HEK293 (cell line): ENCODE measurements at regions not wholly inside any gene's neighbourhood (a gene's known extent, or its start where the extent isn't known, plus 50 kb on each side); places are given as distances from the start of the nearest gene placed in this dataset.

Experiments used
- ZNF510 ChIP-seq: fragments of 450-650 bp; formaldehyde crosslinking; IDR thresholded peaks from 2 replicates; pipeline ENCODE4 v1.5.1; 2018; ENCODE audit warnings: mild to moderate bottlenecking, missing genetic modification characterization, missing biosample characterization; ENCODE audit not compliant: insufficient replicate concordance
- ZNF639 ChIP-seq: fragments of 450-650 bp; formaldehyde crosslinking; IDR thresholded peaks from 2 replicates; pipeline ENCODE4 v1.5.1; 2016; ENCODE audit warnings: missing biosample characterization, missing genetic modification characterization
- TF ChIP-seq, protein P1 (sequence below): fragments of 450-650 bp; formaldehyde crosslinking; optimal IDR thresholded peaks from 2 replicates; pipeline ENCODE3; 2016; ENCODE audit warnings: missing biosample characterization, mild to moderate bottlenecking, missing genetic modification characterization
- TF ChIP-seq, protein P2 (sequence below): fragments of 450-650 bp; formaldehyde crosslinking; IDR thresholded peaks from 2 replicates; pipeline ENCODE4 v1.5.1; 2016; ENCODE audit warnings: missing biosample characterization, missing genetic modification characterization

DNA sequence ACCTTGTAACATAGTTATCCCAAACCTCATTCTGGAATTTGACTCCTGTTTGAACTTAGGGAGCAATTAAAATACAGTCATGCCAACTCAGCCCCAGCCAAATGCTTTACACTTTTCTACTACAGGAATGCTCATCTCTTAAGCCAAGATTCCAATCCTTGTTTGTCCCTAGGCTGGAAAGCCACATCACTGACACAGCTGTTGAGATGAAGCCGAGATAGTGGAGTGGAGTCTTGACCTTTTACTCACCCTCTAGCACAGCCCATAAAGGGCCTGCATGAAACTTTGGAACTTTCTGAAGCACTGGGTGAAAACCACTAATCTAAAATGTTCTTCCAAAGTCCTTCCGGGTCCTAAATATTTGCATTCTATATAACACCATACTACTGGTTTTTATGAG, 247.3 kb downstream of the ETV1 start:
- TF ChIP-seq ZNF639 (tag by site-specific recombination) (no peak), ZNF510 (tag by site-specific recombination) (no peak)
- TF ChIP-seq, protein P1, sequence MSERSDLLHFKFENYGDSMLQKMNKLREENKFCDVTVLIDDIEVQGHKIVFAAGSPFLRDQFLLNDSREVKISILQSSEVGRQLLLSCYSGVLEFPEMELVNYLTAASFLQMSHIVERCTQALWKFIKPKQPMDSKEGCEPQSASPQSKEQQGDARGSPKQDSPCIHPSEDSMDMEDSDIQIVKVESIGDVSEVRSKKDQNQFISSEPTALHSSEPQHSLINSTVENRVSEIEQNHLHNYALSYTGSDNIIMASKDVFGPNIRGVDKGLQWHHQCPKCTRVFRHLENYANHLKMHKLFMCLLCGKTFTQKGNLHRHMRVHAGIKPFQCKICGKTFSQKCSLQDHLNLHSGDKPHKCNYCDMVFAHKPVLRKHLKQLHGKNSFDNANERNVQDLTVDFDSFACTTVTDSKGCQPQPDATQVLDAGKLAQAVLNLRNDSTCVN (tag by site-specific recombination) = no peak
- TF ChIP-seq, protein P2, sequence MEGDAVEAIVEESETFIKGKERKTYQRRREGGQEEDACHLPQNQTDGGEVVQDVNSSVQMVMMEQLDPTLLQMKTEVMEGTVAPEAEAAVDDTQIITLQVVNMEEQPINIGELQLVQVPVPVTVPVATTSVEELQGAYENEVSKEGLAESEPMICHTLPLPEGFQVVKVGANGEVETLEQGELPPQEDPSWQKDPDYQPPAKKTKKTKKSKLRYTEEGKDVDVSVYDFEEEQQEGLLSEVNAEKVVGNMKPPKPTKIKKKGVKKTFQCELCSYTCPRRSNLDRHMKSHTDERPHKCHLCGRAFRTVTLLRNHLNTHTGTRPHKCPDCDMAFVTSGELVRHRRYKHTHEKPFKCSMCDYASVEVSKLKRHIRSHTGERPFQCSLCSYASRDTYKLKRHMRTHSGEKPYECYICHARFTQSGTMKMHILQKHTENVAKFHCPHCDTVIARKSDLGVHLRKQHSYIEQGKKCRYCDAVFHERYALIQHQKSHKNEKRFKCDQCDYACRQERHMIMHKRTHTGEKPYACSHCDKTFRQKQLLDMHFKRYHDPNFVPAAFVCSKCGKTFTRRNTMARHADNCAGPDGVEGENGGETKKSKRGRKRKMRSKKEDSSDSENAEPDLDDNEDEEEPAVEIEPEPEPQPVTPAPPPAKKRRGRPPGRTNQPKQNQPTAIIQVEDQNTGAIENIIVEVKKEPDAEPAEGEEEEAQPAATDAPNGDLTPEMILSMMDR (tag by site-specific recombination) = no peak
